ENCODE measurements at regions not wholly inside any gene's neighbourhood (a gene's known extent, or its start where the extent isn't known, plus 50 kb on each side); places are given as distances from the start of the nearest gene placed in this dataset.

DNA sequence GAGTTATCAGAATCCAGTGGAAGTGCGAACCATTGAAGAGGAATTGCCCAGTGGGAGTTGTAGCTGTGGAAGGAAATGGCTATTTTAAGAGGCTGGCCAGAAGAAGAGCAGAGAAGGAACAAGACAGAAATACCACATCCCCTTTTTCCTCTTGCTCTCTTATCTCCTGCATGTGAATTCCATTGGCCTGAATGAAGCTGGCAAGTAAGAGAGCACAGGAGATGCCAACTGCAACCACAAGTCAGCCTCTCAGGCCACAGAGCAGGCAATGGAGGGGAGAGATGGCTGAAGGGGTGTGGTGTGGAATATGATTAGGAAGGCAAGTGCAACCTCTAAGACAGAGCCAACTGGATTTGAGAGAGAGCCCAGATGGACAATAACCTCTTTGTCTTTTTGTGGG is 362.7 kb upstream of the IMPG1 start:
- TF ChIP-seq, protein P1, sequence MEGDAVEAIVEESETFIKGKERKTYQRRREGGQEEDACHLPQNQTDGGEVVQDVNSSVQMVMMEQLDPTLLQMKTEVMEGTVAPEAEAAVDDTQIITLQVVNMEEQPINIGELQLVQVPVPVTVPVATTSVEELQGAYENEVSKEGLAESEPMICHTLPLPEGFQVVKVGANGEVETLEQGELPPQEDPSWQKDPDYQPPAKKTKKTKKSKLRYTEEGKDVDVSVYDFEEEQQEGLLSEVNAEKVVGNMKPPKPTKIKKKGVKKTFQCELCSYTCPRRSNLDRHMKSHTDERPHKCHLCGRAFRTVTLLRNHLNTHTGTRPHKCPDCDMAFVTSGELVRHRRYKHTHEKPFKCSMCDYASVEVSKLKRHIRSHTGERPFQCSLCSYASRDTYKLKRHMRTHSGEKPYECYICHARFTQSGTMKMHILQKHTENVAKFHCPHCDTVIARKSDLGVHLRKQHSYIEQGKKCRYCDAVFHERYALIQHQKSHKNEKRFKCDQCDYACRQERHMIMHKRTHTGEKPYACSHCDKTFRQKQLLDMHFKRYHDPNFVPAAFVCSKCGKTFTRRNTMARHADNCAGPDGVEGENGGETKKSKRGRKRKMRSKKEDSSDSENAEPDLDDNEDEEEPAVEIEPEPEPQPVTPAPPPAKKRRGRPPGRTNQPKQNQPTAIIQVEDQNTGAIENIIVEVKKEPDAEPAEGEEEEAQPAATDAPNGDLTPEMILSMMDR (IDR thresholded peaks at IDR 0.05) = no peak
- no peak for TF ChIP-seq POLR2A (IDR thresholded peaks at IDR 0.05)
- Histone ChIP-seq H3K4me3 (no peak overlapping the region), H3K4me1 (no peaks in the 10 kb centered on the region), H3K36me3 (no peaks in the 10 kb centered on the region), H3K27ac (no peak overlapping the region), H3K27me3 (no peaks in the 10 kb centered on the region), H3K9me3 (no peaks in the 10 kb centered on the region)
- peak in 3 of 4 donors; percentile 36 to 78 (median 55) for ATAC-seq
- WGBS, 4 donors = 5 to 21% (median 20%) methylated on average over 1 of the region's 1 CpG
- DNase-seq = no peak
- intact Hi-C loops (cut with DNase I) = no loop called here

DNA sequence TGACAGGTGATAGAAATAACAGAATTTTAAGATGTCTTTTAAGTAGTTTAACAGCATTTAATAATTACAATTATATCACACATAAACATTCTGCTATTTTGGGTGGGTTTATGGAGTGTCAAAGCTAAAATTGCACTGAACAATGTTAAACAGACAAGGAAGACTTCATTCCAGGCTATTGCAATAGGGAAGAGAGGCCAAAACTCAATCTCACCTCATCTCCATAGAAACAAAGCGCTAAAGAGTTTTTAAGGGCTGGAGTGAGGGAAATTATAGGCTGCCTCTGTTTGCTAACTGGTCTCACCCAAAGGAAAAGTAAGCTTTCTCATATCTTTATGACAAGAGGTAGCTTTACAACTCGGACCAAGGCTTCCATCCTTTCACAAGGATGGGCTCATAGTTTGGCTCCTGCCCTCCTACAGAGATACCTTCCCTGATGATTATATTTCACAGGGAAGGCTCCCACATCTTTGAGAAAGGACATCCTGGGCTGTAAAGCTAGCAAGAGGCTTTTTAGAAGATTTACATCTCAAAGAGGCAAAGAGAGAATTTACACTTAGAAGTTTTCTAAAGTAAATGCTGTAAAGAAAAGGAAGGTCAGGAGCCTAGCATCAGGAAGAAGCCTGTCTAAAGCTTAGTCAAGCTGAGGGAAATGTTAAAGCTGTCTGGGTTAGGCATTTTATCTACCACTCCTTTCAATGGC is 350.2 kb upstream of the IMPG1 start:
- no peak for ATAC-seq
- TF ChIP-seq, protein P1 (IDR thresholded peaks at IDR 0.05) = no peak
- TF ChIP-seq POLR2A (IDR thresholded peaks at IDR 0.05) = no peak
- no peaks in the 10 kb centered on the region for H3K4me1 ChIP-seq
- H3K36me3 ChIP-seq = no peaks in the 10 kb centered on the region
- H3K4me3 ChIP-seq = no peak overlapping the region
- no peak for DNase-seq
- intact Hi-C loops (cut with DNase I) = no loop called here
- no peaks in the 10 kb centered on the region for H3K27me3 ChIP-seq
- 62 to 77% (median 73%) methylated on average over 2 of the region's 2 CpGs for WGBS, 4 donors
- no peak overlapping the region for H3K27ac ChIP-seq
- H3K9me3 ChIP-seq = no peaks in the 10 kb centered on the region

DNA sequence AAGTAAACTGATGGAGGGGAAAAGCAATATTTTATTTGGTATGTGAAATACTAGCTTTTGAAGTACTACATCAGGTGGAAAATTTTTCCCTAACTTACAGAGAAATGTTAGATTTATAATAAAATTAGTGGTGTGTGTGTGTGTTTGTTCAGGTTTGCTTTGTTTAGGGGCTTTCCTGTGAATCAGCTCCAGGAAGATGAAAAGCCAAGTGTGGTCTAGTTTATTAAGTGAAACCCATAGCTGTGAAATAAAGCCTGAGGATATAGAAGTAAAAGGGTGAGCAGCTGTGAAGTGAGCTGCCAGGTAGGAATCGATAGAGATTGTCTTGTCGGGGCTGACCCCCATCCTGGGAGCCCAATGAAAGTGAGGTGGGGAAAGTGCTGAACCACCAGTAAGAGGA is 347.6 kb upstream of the IMPG1 start:
- Histone ChIP-seq H3K9me3 (no peaks in the 10 kb centered on the region), H3K27ac (no peak overlapping the region), H3K4me1 (no peaks in the 10 kb centered on the region), H3K27me3 (no peaks in the 10 kb centered on the region), H3K36me3 (no peaks in the 10 kb centered on the region), H3K4me3 (no peak overlapping the region)
- ATAC-seq (no peak), DNase-seq (no peak)
- intact Hi-C loops (cut with DNase I) = no loop called here
- no peak for TF ChIP-seq POLR2A (IDR thresholded peaks at IDR 0.05)
- TF ChIP-seq, protein P1 (IDR thresholded peaks at IDR 0.05) = no peak
- WGBS, 4 donors = 86 to 94% (median 92%) methylated on average over 2 of the region's 2 CpGs

DNA sequence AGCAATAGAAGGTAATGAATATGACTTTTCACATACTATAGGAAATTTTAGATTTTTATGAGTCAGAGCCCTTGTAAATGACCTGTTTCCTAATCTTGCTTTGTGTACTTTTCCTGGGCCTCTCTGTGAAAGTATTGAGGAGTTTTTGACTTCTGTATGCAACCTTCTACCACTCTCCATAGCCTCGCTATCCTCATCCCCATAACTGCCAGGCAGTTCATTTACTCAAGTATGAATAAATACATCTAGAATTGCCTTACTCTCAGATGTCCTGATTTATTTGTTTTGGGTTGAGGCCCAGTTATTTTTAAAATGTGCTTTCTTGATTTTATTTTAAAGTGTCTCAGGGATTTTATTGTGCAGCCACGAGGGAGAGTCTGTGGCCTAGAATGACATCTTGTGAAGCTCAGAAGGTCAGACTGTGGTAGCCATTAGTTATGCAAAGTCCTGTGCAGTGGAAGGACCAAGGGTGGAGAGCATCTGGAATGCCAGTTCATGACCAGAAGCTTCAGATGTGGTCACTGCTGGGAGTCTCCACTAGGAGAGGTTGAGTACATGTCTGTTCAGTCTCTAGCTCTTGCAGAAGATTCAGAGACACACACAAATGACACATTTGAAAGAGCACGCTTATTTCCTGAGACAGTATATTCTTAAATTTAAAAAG is 346.2 kb upstream of the IMPG1 start:
- no peak for TF ChIP-seq POLR2A (IDR thresholded peaks at IDR 0.05)
- TF ChIP-seq, protein P1 (IDR thresholded peaks at IDR 0.05) = no peak
- no peaks in the 10 kb centered on the region for H3K36me3 ChIP-seq
- no peaks in the 10 kb centered on the region for H3K27me3 ChIP-seq
- no peak overlapping the region for H3K4me3 ChIP-seq
- peak in 1 of 4 donors; percentile 24 for ATAC-seq
- H3K9me3 ChIP-seq = no peaks in the 10 kb centered on the region
- intact Hi-C loops (cut with DNase I) = no loop called here
- WGBS, 4 donors = 60 to 86% (median 70%) methylated on average over 3 of the region's 3 CpGs
- no peaks in the 10 kb centered on the region for H3K4me1 ChIP-seq
- H3K27ac ChIP-seq = no peak overlapping the region
- no peak for DNase-seq
